ENCODE measurements at regions not wholly inside any gene's neighbourhood (a gene's known extent, or its start where the extent isn't known, plus 50 kb on each side); places are given as distances from the start of the nearest gene placed in this dataset.
"Not testable (repeated sequence)": the region's sequence is repeated elsewhere in the genome, so short reads cannot be mapped to it uniquely, and the experiment has no call there.

- intact Hi-C loops (cut with micrococcal nuclease) = no loop called here
- H3K9me1 ChIP-seq (replicated peaks; ENCODE audit: control insufficient read depth, extremely low read depth, insufficient read depth, low read length) = no peaks in the 10 kb centered on the region
- FAIRE-seq (no peak), DNase-seq (ENCODE audit: low read depth, low spot score) (no peak)
- no peak overlapping the region for H3K4me3 ChIP-seq (replicated peaks in 1 of 3; ENCODE audit: insufficient read depth in 1 of 3, low read depth in 1 of 3, low read length in 3 of 3)
- dilution Hi-C loops (cut with MboI; ENCODE audit: extremely low pct_ligation_motif_present, low sequenced_read_pairs) = no loop called here
- H3K9ac ChIP-seq (replicated peaks; ENCODE audit: extremely low read depth, insufficient read depth, low read length) = no peak overlapping the region
- H3K27me3 ChIP-seq (ENCODE audit: control insufficient read depth in 2 of 2, insufficient read depth in 2 of 2, low read length in 2 of 2) = no peaks in the 10 kb centered on the region
- H3K27ac ChIP-seq (ENCODE audit: insufficient read depth, low read depth, low read length) = no peak overlapping the region
- no TSS peak for BruUV-seq (replicated peaks)
- no peaks in the 10 kb centered on the region for H3K9me3 ChIP-seq (replicated peaks; ENCODE audit: control insufficient read depth, insufficient read depth, low read length)
- no peak for TF ChIP-seq FOS (IDR thresholded peaks at IDR 0.05; ENCODE audit: borderline replicate concordance, insufficient read depth, low read length)
- no peaks in the 10 kb centered on the region for H3K36me3 ChIP-seq (ENCODE audit: control insufficient read depth in 2 of 2, extremely low read depth in 1 of 2, insufficient read depth in 2 of 2, low read length in 2 of 2)
- H2AFZ ChIP-seq (ENCODE audit: low read depth, low read length) = no peak overlapping the region
- no peaks in the 10 kb centered on the region for H3K4me1 ChIP-seq (ENCODE audit: control insufficient read depth, extremely low read depth, insufficient read depth, low read length)
- no peaks in the 10 kb centered on the region for H3K79me2 ChIP-seq (ENCODE audit: control insufficient read depth, insufficient read depth, low read length)
- H4K20me1 ChIP-seq (replicated peaks; ENCODE audit: control insufficient read depth, extremely low read depth, insufficient read depth, low read length) = no peaks in the 10 kb centered on the region
- POLR2A ChIA-PET = no interaction called here
- no peak overlapping the region for H3K4me2 ChIP-seq (ENCODE audit: insufficient read depth, low read length)
- CTCF ChIA-PET = interaction anchor here (1.2 kb wide), 1 partner anchor 103 kb away, joined by 3 read pairs; no protein-coding TSS in a partner anchor
Measured at GRCh38 chr14:25298238-25298637, 248.3 kb upstream of the STXBP6 start.

- H3K79me2 ChIP-seq (ENCODE audit: control insufficient read depth, insufficient read depth, low read length); POLR2A ChIA-PET; H3K4me2 ChIP-seq (ENCODE audit: insufficient read depth, low read length); H3K36me3 ChIP-seq (ENCODE audit: control insufficient read depth in 2 of 2, extremely low read depth in 1 of 2, insufficient read depth in 2 of 2, low read length in 2 of 2); H2AFZ ChIP-seq (ENCODE audit: low read depth, low read length); FAIRE-seq; H3K9ac ChIP-seq (replicated peaks; ENCODE audit: extremely low read depth, insufficient read depth, low read length); H3K9me1 ChIP-seq (replicated peaks; ENCODE audit: control insufficient read depth, extremely low read depth, insufficient read depth, low read length); H4K20me1 ChIP-seq (replicated peaks; ENCODE audit: control insufficient read depth, extremely low read depth, insufficient read depth, low read length); H3K4me3 ChIP-seq (replicated peaks in 1 of 3; ENCODE audit: insufficient read depth in 1 of 3, low read depth in 1 of 3, low read length in 3 of 3); BruUV-seq (replicated peaks); DNase-seq (ENCODE audit: low read depth, low spot score); CTCF ChIA-PET; intact Hi-C loops (cut with micrococcal nuclease); H3K4me1 ChIP-seq (ENCODE audit: control insufficient read depth, extremely low read depth, insufficient read depth, low read length); H3K9me3 ChIP-seq (replicated peaks; ENCODE audit: control insufficient read depth, insufficient read depth, low read length); H3K27ac ChIP-seq (ENCODE audit: insufficient read depth, low read depth, low read length); H3K27me3 ChIP-seq (ENCODE audit: control insufficient read depth in 2 of 2, insufficient read depth in 2 of 2, low read length in 2 of 2); dilution Hi-C loops (cut with MboI; ENCODE audit: extremely low pct_ligation_motif_present, low sequenced_read_pairs): not testable (repeated sequence)
Measured at GRCh38 chr14:25290154-25290553, 240.2 kb upstream of the STXBP6 start.

GRCh38 chr14:25274529-25274928 lies 224.6 kb upstream of the STXBP6 start:
- POLR2A ChIA-PET = no interaction called here
- Histone ChIP-seq H3K4me1 (ENCODE audit: control insufficient read depth, extremely low read depth, insufficient read depth, low read length) (no peaks in the 10 kb centered on the region), H3K4me2 (ENCODE audit: insufficient read depth, low read length) (no peak overlapping the region), H3K9ac (replicated peaks; ENCODE audit: extremely low read depth, insufficient read depth, low read length) (no peak overlapping the region), H2AFZ (ENCODE audit: low read depth, low read length) (no peak overlapping the region), H3K79me2 (ENCODE audit: control insufficient read depth, insufficient read depth, low read length) (no peaks in the 10 kb centered on the region), H3K4me3 (replicated peaks in 1 of 3; ENCODE audit: insufficient read depth in 1 of 3, low read depth in 1 of 3, low read length in 3 of 3) (no peak overlapping the region), H3K36me3 (ENCODE audit: control insufficient read depth in 2 of 2, extremely low read depth in 1 of 2, insufficient read depth in 2 of 2, low read length in 2 of 2) (no peaks in the 10 kb centered on the region), H4K20me1 (replicated peaks; ENCODE audit: control insufficient read depth, extremely low read depth, insufficient read depth, low read length) (no peaks in the 10 kb centered on the region), H3K9me3 (replicated peaks; ENCODE audit: control insufficient read depth, insufficient read depth, low read length) (no peaks in the 10 kb centered on the region), H3K27me3 (ENCODE audit: control insufficient read depth in 2 of 2, insufficient read depth in 2 of 2, low read length in 2 of 2) (no peaks in the 10 kb centered on the region), H3K27ac (ENCODE audit: insufficient read depth, low read depth, low read length) (no peak overlapping the region), H3K9me1 (replicated peaks; ENCODE audit: control insufficient read depth, extremely low read depth, insufficient read depth, low read length) (no peaks in the 10 kb centered on the region)
- dilution Hi-C loops (cut with MboI; ENCODE audit: extremely low pct_ligation_motif_present, low sequenced_read_pairs) (no loop called here), intact Hi-C loops (cut with micrococcal nuclease) (no loop called here)
- no TSS peak for BruUV-seq (replicated peaks)
- CTCF ChIA-PET = no interaction called here
- no peak for DNase-seq (ENCODE audit: low read depth, low spot score)
- TF ChIP-seq POLR2A (IDR thresholded peaks at IDR 0.05; ENCODE audit: low read depth, low read length) (no peak), POLR2AphosphoS5 (IDR thresholded peaks at IDR 0.05; ENCODE audit: insufficient read depth, low read depth, low read length) (no peak), JUN (IDR thresholded peaks at IDR 0.05; ENCODE audit: borderline replicate concordance, insufficient read depth, insufficient read length, low read depth) (no peak), CTCF (IDR thresholded peaks at IDR 0.05; ENCODE audit: extremely low read depth in 1 of 2, insufficient read depth in 1 of 2, low read depth in 1 of 2, low read length in 2 of 2) (no peak), GATA2 (IDR thresholded peaks at IDR 0.05; ENCODE audit: insufficient read depth, insufficient read length, low read depth, low read length) (no peak)
- no peak for FAIRE-seq
